Body of pancreas (tissue), 4 donors: ENCODE measurements at regions not wholly inside any gene's neighbourhood (a gene's known extent, or its start where the extent isn't known, plus 50 kb on each side); places are given as distances from the start of the nearest gene placed in this dataset.
A peak's percentile ranks its signal among the peaks of the same experiment; 100 is the strongest.

Source experiments
- ATAC-seq: fragments of 150-250 bp; one replicate; pipeline ENCODE4 v1.9.1; 2016
- DNase-seq, 4 donors: peaks; one replicate each; pipeline ENCODE4 v3.0.0-alpha.2; 2019
- H3K27ac ChIP-seq, 4 donors: fragments of 200-600 bp; sonication (generic); 1 replicate in 3 of 4; 2 replicates in 1 of 4; pipeline versions ENCODE4 v1.5.1 to v1.6.1; 2016 to 2019; ENCODE audit warnings: mild to moderate bottlenecking in 1 of 4, mixed read lengths in 1 of 4, moderate library complexity in 1 of 4
- H3K27me3 ChIP-seq, 2 donors: fragments of 200-600 bp; sonication (generic); one replicate each; pipeline ENCODE4 v1.6.0; 2016; ENCODE audit warnings: mild to moderate bottlenecking in 1 of 2
- H3K36me3 ChIP-seq, 2 donors: fragments of 200-600 bp; sonication (generic); replicated peaks in 1 of 2; 2 replicates each; pipeline ENCODE4 v1.5.1; 2016; ENCODE audit warnings: low read depth in 2 of 2; ENCODE audit not compliant: insufficient read depth in 1 of 2
- H3K4me1 ChIP-seq: fragments of 200-600 bp; sonication (generic); one replicate; pipeline ENCODE4 v1.6.0; 2016
- H3K4me3 ChIP-seq, 2 donors: fragments of 200-600 bp; sonication (generic); 1 replicate in 1 of 2; 2 replicates in 1 of 2; pipeline ENCODE4 v1.5.1; 2016 to 2019
- H3K9me3 ChIP-seq, 3 donors: fragments of 200-600 bp; sonication (generic); 1 replicate in 2 of 3; 2 replicates in 1 of 3; pipeline ENCODE4 v1.5.1; 2016
- POLR2A ChIP-seq, 3 donors: fragments of 450-650 bp; IDR thresholded peaks; one replicate each; pipeline ENCODE4 v1.6.1; 2016; ENCODE audit warnings: antibody characterized with exemption in 3 of 3, mild to moderate bottlenecking in 2 of 3
- WGBS, 2 donors: methylation state at CpG; one replicate each; pipeline ENCODE4 v1.1.5; 2017; 5-methylcytosine and 5-hydroxymethylcytosine counted together
- intact Hi-C: fragments of 100-400 bp; cut with DNase I; formaldehyde crosslinking; loops from one replicate; pipeline ENCODE4 v1.15.1; 2023
- TF ChIP-seq, protein P1 (sequence below), 7 experiments: fragments of 450-650 bp in 4 of 7; fragments of 200-600 bp in 3 of 7; sonication (generic) in 3 of 7; IDR thresholded peaks; one replicate each; pipeline ENCODE4 v1.5.1; 2016 to 2019; ENCODE audit warnings: antibody characterized with exemption in 7 of 7

DNA sequence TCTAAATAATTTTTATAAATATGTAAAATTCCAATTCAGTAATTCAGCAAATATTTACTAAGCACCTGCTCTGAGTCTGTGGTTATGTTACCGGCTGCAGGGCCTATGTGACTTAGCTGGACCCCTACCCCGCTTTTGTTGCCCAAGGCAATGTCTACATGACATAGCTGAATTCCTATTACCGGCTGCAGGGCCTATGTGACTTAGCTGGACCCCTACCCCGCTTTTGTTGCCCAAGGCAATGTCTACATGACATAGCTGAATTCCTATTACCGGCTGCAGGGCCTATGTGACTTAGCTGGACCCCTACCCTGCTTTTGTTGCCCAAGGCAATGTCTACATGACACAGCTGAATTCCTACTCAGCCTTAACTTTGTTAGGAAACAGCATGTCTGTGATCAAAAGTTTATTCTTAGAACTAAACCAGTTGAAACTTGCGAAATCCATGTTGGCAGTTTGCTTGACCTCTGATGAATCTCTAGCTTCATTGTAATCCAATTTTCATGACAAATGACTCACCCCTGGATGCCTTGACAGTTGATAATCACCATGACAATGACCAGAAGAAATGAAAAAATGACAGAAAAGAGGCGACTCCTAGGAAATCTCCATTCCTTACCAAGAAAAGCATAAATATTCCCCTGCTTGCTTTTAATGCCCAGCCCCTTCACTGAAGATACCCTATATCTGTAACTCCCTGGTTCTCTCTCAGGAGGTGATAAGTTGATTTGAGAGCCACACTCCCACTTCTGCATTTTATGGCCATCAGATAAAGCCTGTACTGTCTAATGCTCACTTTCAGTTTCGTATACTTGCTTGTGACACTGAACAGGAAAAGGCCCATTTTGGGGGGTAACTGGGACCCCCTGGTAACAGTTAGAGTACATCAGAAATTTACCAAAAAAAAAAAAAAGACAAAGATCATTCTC lies 148.4 kb upstream of the SYT10 start:
- WGBS, 2 donors, result 52 to 55% methylated on average over 8 of the region's 8 CpGs
- no peak overlapping the region for H3K27ac ChIP-seq
- H3K4me3 ChIP-seq, result no peak overlapping the region
- TF ChIP-seq, protein P1, sequence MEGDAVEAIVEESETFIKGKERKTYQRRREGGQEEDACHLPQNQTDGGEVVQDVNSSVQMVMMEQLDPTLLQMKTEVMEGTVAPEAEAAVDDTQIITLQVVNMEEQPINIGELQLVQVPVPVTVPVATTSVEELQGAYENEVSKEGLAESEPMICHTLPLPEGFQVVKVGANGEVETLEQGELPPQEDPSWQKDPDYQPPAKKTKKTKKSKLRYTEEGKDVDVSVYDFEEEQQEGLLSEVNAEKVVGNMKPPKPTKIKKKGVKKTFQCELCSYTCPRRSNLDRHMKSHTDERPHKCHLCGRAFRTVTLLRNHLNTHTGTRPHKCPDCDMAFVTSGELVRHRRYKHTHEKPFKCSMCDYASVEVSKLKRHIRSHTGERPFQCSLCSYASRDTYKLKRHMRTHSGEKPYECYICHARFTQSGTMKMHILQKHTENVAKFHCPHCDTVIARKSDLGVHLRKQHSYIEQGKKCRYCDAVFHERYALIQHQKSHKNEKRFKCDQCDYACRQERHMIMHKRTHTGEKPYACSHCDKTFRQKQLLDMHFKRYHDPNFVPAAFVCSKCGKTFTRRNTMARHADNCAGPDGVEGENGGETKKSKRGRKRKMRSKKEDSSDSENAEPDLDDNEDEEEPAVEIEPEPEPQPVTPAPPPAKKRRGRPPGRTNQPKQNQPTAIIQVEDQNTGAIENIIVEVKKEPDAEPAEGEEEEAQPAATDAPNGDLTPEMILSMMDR (IDR thresholded peaks at IDR 0.05), result no peak
- no peak for TF ChIP-seq POLR2A (IDR thresholded peaks at IDR 0.05)
- intact Hi-C loops, result no loop called here
- H3K27me3 ChIP-seq, result no peaks in the 10 kb centered on the region
- no peaks in the 10 kb centered on the region for H3K4me1 ChIP-seq
- DNase-seq (peak in 1 of 4 donors; percentile 3), ATAC-seq (no peak)
- no peaks in the 10 kb centered on the region for H3K36me3 ChIP-seq
- H3K9me3 ChIP-seq, result no peaks in the 10 kb centered on the region

DNA sequence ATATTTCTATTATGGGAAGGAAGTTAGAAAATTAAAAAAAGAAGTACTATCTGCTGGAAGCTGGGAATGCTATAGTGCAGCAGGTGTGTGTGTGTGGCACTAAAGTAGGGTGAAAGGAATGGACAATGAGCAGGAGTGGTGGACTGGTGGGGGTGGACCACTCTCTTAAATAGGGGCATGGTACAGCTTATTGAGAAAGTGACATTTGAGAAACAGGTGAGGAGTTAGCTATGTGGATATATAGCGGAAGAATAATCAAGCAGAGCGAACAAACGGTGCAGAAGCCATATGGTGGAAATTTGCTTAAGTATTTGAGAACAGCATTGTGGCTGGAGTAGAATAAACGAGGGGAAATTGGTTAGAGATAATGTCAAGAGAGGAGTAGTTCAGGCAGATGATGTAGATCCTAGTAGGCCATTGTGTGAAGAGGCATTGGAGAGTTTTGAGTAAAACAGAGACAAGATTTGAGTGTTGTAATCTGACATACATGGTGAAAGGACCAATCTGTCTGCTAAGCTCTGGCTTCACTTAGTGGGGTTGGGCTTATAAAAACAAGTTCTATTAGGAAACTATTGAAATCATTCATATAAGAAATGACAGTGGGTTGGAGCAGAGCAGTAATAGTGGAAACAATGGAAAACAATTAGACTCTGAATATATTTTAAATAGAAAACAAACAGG lies 149.2 kb upstream of the SYT10 start:
- intact Hi-C loops, result no loop called here
- Histone ChIP-seq H3K27me3 (no peaks in the 10 kb centered on the region), H3K27ac (no peak overlapping the region), H3K9me3 (no peaks in the 10 kb centered on the region), H3K36me3 (no peaks in the 10 kb centered on the region), H3K4me3 (no peak overlapping the region), H3K4me1 (no peaks in the 10 kb centered on the region)
- DNase-seq (no peak), ATAC-seq (no peak)
- 62 to 63% methylated on average over 4 of the region's 4 CpGs for WGBS, 2 donors
- TF ChIP-seq, protein P1 (IDR thresholded peaks at IDR 0.05), result no peak

DNA sequence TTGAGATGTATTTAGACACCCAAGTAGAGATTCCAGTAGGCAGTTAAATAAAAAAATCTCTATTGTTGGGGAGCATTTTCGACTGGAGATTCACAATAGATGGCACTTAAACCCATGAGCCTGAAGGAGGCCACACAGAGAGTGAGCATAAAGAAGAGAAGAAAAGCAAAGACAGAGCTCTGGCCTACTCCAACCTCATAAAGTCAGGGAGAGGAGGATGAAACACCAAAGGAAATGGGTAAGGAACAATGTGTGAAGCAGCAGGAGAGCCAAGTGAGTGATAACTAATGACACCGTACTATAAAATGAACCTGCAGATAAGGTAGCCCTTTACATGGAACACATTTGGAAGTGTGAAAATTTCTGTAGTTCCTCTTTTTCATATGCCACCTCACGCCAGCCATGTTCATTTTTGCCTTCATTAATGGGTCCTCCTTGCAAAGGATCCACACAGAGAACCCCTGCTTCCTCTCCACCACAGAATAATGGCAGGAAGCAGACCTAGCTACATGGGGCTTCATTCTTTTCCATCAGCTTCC lies 150.0 kb upstream of the SYT10 start:
- intact Hi-C loops, result no loop called here
- no peaks in the 10 kb centered on the region for H3K9me3 ChIP-seq
- H3K27me3 ChIP-seq, result no peaks in the 10 kb centered on the region
- no peak overlapping the region for H3K27ac ChIP-seq
- no peak for TF ChIP-seq POLR2A (IDR thresholded peaks at IDR 0.05)
- TF ChIP-seq, protein P1 (IDR thresholded peaks at IDR 0.05), result no peak
- H3K36me3 ChIP-seq, result no peaks in the 10 kb centered on the region
- H3K4me3 ChIP-seq, result no peak overlapping the region
- DNase-seq, result no peak
- H3K4me1 ChIP-seq, result no peaks in the 10 kb centered on the region
- no peak for ATAC-seq
- WGBS, 2 donors, result 35 to 36% methylated on average over 3 of the region's 3 CpGs

DNA sequence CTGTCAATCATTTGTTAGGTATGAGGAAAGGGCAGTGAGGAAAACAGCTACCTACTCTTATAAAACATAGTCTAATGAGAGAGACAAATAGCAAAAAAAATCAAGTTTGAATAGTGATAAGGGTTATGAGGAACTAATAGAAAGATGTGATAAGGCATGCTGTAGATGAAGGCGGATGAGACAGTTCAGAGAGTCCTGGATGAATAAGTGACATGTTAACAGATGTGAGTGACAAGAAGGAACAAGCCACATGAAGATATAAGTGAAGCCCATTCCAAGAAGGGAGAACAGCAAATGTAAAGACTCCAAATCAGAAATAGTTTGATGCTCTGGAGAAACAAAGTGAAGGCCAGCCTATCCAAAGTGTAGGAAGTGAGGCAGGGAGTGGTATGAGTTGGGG lies 154.1 kb upstream of the SYT10 start:
- Histone ChIP-seq H3K27ac (no peak overlapping the region), H3K36me3 (no peaks in the 10 kb centered on the region), H3K27me3 (no peaks in the 10 kb centered on the region), H3K9me3 (no peaks in the 10 kb centered on the region), H3K4me1 (no peaks in the 10 kb centered on the region), H3K4me3 (no peak overlapping the region)
- DNase-seq (no peak), ATAC-seq (no peak)
- intact Hi-C loops, result no loop called here
- 31 to 33% methylated on average over 1 of the region's 1 CpG for WGBS, 2 donors
- no peak for TF ChIP-seq POLR2A (IDR thresholded peaks at IDR 0.05)
- TF ChIP-seq, protein P1 (IDR thresholded peaks at IDR 0.05), result no peak
